Endothelial cell (in vitro differentiated cells): ENCODE measurements at regions not wholly inside any gene's neighbourhood (a gene's known extent, or its start where the extent isn't known, plus 50 kb on each side); places are given as distances from the start of the nearest gene placed in this dataset.
A peak's percentile ranks its signal among the peaks of the same experiment; 100 is the strongest.

ENCODE experiments used
- DNase-seq: peaks from one replicate; pipeline ENCODE4 v3.0.0; 2021; ENCODE audit warnings: low spot score
- H3K27ac Mint-ChIP-seq: one replicate; pipeline ENCODE4 v1.8.0; 2021; ENCODE audit warnings: mixed read lengths, inconsistent platforms; ENCODE audit not compliant: unreplicated experiment
- H3K27me3 Mint-ChIP-seq: one replicate; pipeline ENCODE4 v1.8.0; 2021; ENCODE audit warnings: mild to moderate bottlenecking, moderate library complexity, mixed read lengths, inconsistent platforms; ENCODE audit not compliant: unreplicated experiment
- H3K36me3 Mint-ChIP-seq: one replicate; pipeline ENCODE4 v1.8.0; 2021; ENCODE audit warnings: mild to moderate bottlenecking, low read depth, mixed read lengths, inconsistent platforms; ENCODE audit not compliant: unreplicated experiment
- H3K4me1 Mint-ChIP-seq: one replicate; pipeline ENCODE4 v1.8.0; 2021; ENCODE audit warnings: mild to moderate bottlenecking, mixed read lengths, inconsistent platforms; ENCODE audit not compliant: unreplicated experiment
- H3K4me3 Mint-ChIP-seq: one replicate; pipeline ENCODE4 v1.8.0; 2021; ENCODE audit warnings: mild to moderate bottlenecking, mixed read lengths, inconsistent platforms; ENCODE audit not compliant: unreplicated experiment
- H3K9me3 Mint-ChIP-seq: one replicate; pipeline ENCODE4 v1.8.0; 2021; ENCODE audit warnings: mixed read lengths, inconsistent platforms; ENCODE audit not compliant: unreplicated experiment
- TF ChIP-seq, protein P1 (sequence below): fragments of 200-600 bp; sonication (generic); IDR thresholded peaks from one replicate; pipeline ENCODE4 v1.5.0; 2021; ENCODE audit warnings: antibody characterized with exemption; ENCODE audit not compliant: unreplicated experiment

GRCh38 chr16:22628994-22629393, 118.3 kb downstream of the NPIPB5 start:
- peak; percentile 18 for DNase-seq
- no peaks in the 10 kb centered on the region for H3K4me1 Mint-ChIP-seq
- no peak overlapping the region for H3K27ac Mint-ChIP-seq
- no peaks in the 10 kb centered on the region for H3K9me3 Mint-ChIP-seq
- H3K36me3 Mint-ChIP-seq: no peaks in the 10 kb centered on the region
- no peak overlapping the region for H3K4me3 Mint-ChIP-seq
- H3K27me3 Mint-ChIP-seq: no peaks in the 10 kb centered on the region
- TF ChIP-seq, protein P1, sequence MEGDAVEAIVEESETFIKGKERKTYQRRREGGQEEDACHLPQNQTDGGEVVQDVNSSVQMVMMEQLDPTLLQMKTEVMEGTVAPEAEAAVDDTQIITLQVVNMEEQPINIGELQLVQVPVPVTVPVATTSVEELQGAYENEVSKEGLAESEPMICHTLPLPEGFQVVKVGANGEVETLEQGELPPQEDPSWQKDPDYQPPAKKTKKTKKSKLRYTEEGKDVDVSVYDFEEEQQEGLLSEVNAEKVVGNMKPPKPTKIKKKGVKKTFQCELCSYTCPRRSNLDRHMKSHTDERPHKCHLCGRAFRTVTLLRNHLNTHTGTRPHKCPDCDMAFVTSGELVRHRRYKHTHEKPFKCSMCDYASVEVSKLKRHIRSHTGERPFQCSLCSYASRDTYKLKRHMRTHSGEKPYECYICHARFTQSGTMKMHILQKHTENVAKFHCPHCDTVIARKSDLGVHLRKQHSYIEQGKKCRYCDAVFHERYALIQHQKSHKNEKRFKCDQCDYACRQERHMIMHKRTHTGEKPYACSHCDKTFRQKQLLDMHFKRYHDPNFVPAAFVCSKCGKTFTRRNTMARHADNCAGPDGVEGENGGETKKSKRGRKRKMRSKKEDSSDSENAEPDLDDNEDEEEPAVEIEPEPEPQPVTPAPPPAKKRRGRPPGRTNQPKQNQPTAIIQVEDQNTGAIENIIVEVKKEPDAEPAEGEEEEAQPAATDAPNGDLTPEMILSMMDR: no peak

- H3K36me3 Mint-ChIP-seq: no peaks in the 10 kb centered on the region
- H3K9me3 Mint-ChIP-seq: no peaks in the 10 kb centered on the region
- no peak overlapping the region for H3K27ac Mint-ChIP-seq
- no peaks in the 10 kb centered on the region for H3K27me3 Mint-ChIP-seq
- H3K4me1 Mint-ChIP-seq: no peaks in the 10 kb centered on the region
- no peak overlapping the region for H3K4me3 Mint-ChIP-seq
- DNase-seq: no peak
- TF ChIP-seq, protein P1: no peak
These were observed 119.6 kb downstream of the NPIPB5 start for GRCh38 chr16:22630242-22630641.

DNA sequence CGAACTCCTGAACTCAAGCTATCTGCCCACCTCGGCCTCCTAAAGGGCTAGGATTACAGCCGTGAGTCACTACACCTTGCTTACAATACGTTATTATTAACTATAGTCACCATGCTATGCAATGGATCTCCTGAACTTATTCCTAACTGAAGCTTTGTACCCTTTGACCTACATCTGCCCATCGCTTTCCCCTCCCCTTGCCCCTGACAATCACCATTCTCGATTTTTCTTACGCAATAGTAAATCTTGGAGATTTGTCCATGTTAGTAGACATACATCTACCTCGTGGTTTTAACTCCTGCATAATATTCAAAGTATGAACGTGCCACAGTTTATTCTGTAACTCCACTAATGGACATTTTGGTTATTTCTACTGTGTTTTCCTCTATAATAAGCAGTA, 120.6 kb downstream of the NPIPB5 start:
- Mint-ChIP-seq H3K27ac (no peak overlapping the region), H3K4me3 (no peak overlapping the region), H3K9me3 (no peaks in the 10 kb centered on the region), H3K36me3 (no peaks in the 10 kb centered on the region), H3K27me3 (peaks cover 2% of the 10 kb centered on the region), H3K4me1 (no peaks in the 10 kb centered on the region)
- TF ChIP-seq, protein P1: no peak
- no peak for DNase-seq

- Mint-ChIP-seq H3K36me3 (no peaks in the 10 kb centered on the region), H3K4me3 (no peak overlapping the region), H3K27me3 (peaks cover 2% of the 10 kb centered on the region), H3K4me1 (no peaks in the 10 kb centered on the region), H3K27ac (no peak overlapping the region), H3K9me3 (no peaks in the 10 kb centered on the region)
- DNase-seq: no peak
- TF ChIP-seq, protein P1: no peak
These were observed 121.9 kb downstream of the NPIPB5 start for GRCh38 chr16:22632606-22633005.

DNA sequence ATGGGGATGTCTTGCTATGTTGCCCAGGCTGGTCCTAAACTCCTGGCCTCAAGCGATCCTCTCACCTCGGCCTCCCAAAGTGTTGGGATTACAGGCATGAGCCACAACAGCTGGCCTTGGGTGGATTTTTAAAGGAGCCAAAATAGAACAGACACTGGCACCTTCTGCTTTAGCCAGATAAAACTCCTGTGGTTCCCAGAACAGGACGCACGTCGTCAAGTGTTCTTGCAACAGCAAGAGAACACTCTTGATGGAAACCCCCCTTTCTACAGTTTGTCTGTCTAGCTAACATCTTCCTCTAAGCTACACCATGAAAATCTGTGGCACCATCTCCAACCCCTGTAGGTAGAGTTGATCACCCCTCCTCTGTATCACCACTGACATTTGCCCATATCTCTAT, 122.6 kb downstream of the NPIPB5 start:
- TF ChIP-seq, protein P1: no peak
- Mint-ChIP-seq H3K27me3 (peaks cover 2% of the 10 kb centered on the region), H3K27ac (no peak overlapping the region), H3K36me3 (no peaks in the 10 kb centered on the region), H3K4me3 (no peak overlapping the region), H3K9me3 (no peaks in the 10 kb centered on the region), H3K4me1 (no peaks in the 10 kb centered on the region)
- DNase-seq: no peak
